Dermis blood vessel endothelial cell (primary cell): ENCODE measurements at regions not wholly inside any gene's neighbourhood (a gene's known extent, or its start where the extent isn't known, plus 50 kb on each side); places are given as distances from the start of the nearest gene placed in this dataset.

Source experiments
- DNase-seq: peaks from one replicate; pipeline ENCODE4 v3.0.0; 2010

GRCh38 chr11:64501500-64502427, 54.0 kb upstream of the SLC22A11 start:
- no peak for DNase-seq

- DNase-seq = no peak
These were observed 53.1 kb upstream of the SLC22A11 start for GRCh38 chr11:64502634-64503033.

- no peak for DNase-seq
These were observed 52.5 kb upstream of the SLC22A11 start for GRCh38 chr11:64503186-64503753.

GRCh38 chr11:64504999-64505398, 50.7 kb upstream of the SLC22A11 start:
- DNase-seq = no peak
